ENCODE measurements at regions not wholly inside any gene's neighbourhood (a gene's known extent, or its start where the extent isn't known, plus 50 kb on each side); places are given as distances from the start of the nearest gene placed in this dataset.

GRCh38 chr3:191869738-191870415 is 408.9 kb downstream of the PYDC2 start:
- no peak for TF ChIP-seq CTCF (IDR thresholded peaks at IDR 0.05; ENCODE audit: insufficient read depth, low read depth, low read length)
- no peak for TF ChIP-seq EZH2 (IDR thresholded peaks at IDR 0.05; ENCODE audit: insufficient read depth, low read length)
